AG04450 (cell line): ENCODE measurements at regions not wholly inside any gene's neighbourhood (a gene's known extent, or its start where the extent isn't known, plus 50 kb on each side); places are given as distances from the start of the nearest gene placed in this dataset.

ENCODE experiments used
- CTCF ChIA-PET: fragments of 300-600, 350-600 bp; formaldehyde crosslinking; extraction: SDS; loops from one replicate; lab custom pipeline; 2022; ENCODE audit warnings: antibody characterized with exemption, inconsistent platforms; lab: Charles Lee
- POLR2A ChIA-PET: fragments of 350-600 bp; formaldehyde crosslinking; extraction: SDS; loops from one replicate; lab custom pipeline; 2021; ENCODE audit warnings: antibody characterized with exemption, inconsistent platforms; lab: Yijun Ruan, JAX
- DNase-seq: peaks from one replicate; pipeline ENCODE4 v3.0.0-alpha.2; 2011; ENCODE audit warnings: low read depth, low spot score
- H3K27ac ChIP-seq: one replicate; pipeline ENCODE4 v1.5.1; 2012; ENCODE audit warnings: low read depth, low read length, control low read depth
- H3K27me3 ChIP-seq: one replicate; pipeline ENCODE4 v1.6.0; 2012; ENCODE audit warnings: low read length; ENCODE audit not compliant: control insufficient read depth, insufficient read depth
- H3K4me3 ChIP-seq: 2 replicates; pipeline ENCODE4 v1.5.1; 2011; ENCODE audit warnings: mild to moderate bottlenecking, low read depth, low read length, control low read depth
- H3K9me3 ChIP-seq: 2 replicates; pipeline ENCODE4 v1.5.1; 2012; ENCODE audit warnings: low read length; ENCODE audit not compliant: control insufficient read depth, insufficient read depth
- TF ChIP-seq, protein P1 (sequence below): IDR thresholded peaks from 2 replicates; pipeline ENCODE4 v1.5.1; 2011; ENCODE audit warnings: low read depth, low read length, control low read depth, inconsistent platforms

- peaks cover 9% of the 10 kb centered on the region for H3K27me3 ChIP-seq
- no peak overlapping the region for H3K27ac ChIP-seq
- ChIA-PET CTCF (interaction anchor here (1.5 kb wide), 1 partner anchor 16 kb away, joined by 6 read pairs; no protein-coding TSS in a partner anchor), POLR2A (no interaction called here)
- DNase-seq, result no peak
- H3K4me3 ChIP-seq, result no peak overlapping the region
- no peaks in the 10 kb centered on the region; the same call in 1 of the 2 replicates for H3K9me3 ChIP-seq
- TF ChIP-seq, protein P1, sequence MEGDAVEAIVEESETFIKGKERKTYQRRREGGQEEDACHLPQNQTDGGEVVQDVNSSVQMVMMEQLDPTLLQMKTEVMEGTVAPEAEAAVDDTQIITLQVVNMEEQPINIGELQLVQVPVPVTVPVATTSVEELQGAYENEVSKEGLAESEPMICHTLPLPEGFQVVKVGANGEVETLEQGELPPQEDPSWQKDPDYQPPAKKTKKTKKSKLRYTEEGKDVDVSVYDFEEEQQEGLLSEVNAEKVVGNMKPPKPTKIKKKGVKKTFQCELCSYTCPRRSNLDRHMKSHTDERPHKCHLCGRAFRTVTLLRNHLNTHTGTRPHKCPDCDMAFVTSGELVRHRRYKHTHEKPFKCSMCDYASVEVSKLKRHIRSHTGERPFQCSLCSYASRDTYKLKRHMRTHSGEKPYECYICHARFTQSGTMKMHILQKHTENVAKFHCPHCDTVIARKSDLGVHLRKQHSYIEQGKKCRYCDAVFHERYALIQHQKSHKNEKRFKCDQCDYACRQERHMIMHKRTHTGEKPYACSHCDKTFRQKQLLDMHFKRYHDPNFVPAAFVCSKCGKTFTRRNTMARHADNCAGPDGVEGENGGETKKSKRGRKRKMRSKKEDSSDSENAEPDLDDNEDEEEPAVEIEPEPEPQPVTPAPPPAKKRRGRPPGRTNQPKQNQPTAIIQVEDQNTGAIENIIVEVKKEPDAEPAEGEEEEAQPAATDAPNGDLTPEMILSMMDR, result peak; percentile 17; the same call in 1 of the 2 replicates
Observed at GRCh38 chr10:71912431-71912830, 51.8 kb upstream of the CHST3 start.

- ChIA-PET CTCF (interaction anchor here (1.9 to 7.5 kb wide), 2 partner anchors 15 to 137 kb away, joined by 5 to 49 read pairs; no protein-coding TSS in a partner anchor), POLR2A (interaction anchor here (0.6 kb wide), 1 partner anchor 416 kb away, joined by 3 read pairs; no protein-coding TSS in a partner anchor)
- Histone ChIP-seq H3K27me3 (peaks cover 13% of the 10 kb centered on the region), H3K4me3 (no peak overlapping the region), H3K9me3 (no peaks in the 10 kb centered on the region; the same call in 1 of the 2 replicates), H3K27ac (no peak overlapping the region)
- no peak for DNase-seq
- TF ChIP-seq, protein P1, result no peak
Observed at GRCh38 chr10:71911296-71911953, 52.8 kb upstream of the CHST3 start.

- no peak overlapping the region for H3K27ac ChIP-seq
- TF ChIP-seq, protein P1, result no peak
- H3K27me3 ChIP-seq, result peaks cover 10% of the 10 kb centered on the region
- no peak for DNase-seq
- ChIA-PET POLR2A (no interaction called here), CTCF (interaction anchor here (7.5 kb wide), 1 partner anchor 13 kb away, joined by 49 read pairs; no protein-coding TSS in a partner anchor)
- H3K4me3 ChIP-seq, result no peak overlapping the region
- H3K9me3 ChIP-seq, result no peaks in the 10 kb centered on the region; the same call in 1 of the 2 replicates
Observed at GRCh38 chr10:71909399-71910083, 54.7 kb upstream of the CHST3 start.

DNA sequence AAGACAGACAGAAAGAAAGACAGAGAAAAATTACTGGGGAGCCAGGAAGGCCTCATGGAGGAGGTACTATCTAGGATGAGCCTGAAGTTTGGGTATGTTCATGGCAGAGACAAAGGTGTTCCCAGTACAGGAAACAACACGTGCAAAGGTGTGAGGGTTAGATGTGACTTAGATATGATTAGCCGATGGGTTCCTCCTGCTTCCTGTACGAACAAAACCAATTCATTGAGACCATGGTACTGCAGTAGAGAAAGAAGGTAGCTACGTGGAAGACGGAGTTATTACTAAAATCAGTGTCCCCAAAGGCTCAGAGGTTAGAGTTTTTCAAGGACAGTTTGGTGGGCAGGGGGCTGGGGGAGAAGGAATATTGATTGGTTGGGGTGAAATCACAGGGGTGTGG, 55.2 kb upstream of the CHST3 start:
- ChIA-PET POLR2A (no interaction called here), CTCF (interaction anchor here (7.5 kb wide), 1 partner anchor 13 kb away, joined by 49 read pairs; no protein-coding TSS in a partner anchor)
- H3K4me3 ChIP-seq, result no peak overlapping the region
- H3K27me3 ChIP-seq, result peaks cover 10% of the 10 kb centered on the region
- TF ChIP-seq, protein P1, result no peak
- no peak for DNase-seq
- H3K27ac ChIP-seq, result no peak overlapping the region
- H3K9me3 ChIP-seq, result no peaks in the 10 kb centered on the region; the same call in 1 of the 2 replicates
